Thoracic aorta (tissue), 2 donors: ENCODE measurements at regions not wholly inside any gene's neighbourhood (a gene's known extent, or its start where the extent isn't known, plus 50 kb on each side); places are given as distances from the start of the nearest gene placed in this dataset.
"Not testable (repeated sequence)": the region's sequence is repeated elsewhere in the genome, so short reads cannot be mapped to it uniquely, and the experiment has no call there.

ENCODE experiments used
- ATAC-seq: fragments of 150-250 bp; one replicate; pipeline ENCODE4 v1.8.0; 2017; ENCODE audit warnings: low read depth; ENCODE audit not compliant: insufficient number of reproducible peaks, low FRiP score
- DNase-seq: peaks from one replicate; pipeline ENCODE4 v3.0.0-alpha.2; 2020; ENCODE audit warnings: low spot score
- H3K27ac ChIP-seq, 2 donors: fragments of 200-600 bp; sonication (generic); 1 replicate in 1 of 2; 2 replicates in 1 of 2; pipeline ENCODE4 v1.5.1; 2016; ENCODE audit warnings: mild to moderate bottlenecking in 2 of 2, moderate library complexity in 2 of 2
- H3K27me3 ChIP-seq: fragments of 200-600 bp; sonication (generic); replicated peaks from 2 replicates; pipeline ENCODE4 v1.6.0; 2016; ENCODE audit warnings: mild to moderate bottlenecking; ENCODE audit not compliant: insufficient read depth
- H3K36me3 ChIP-seq: fragments of 200-600 bp; sonication (generic); one replicate; pipeline ENCODE4 v1.5.1; 2016
- H3K4me1 ChIP-seq, 2 donors: fragments of 200-600 bp; sonication (generic); 1 replicate in 1 of 2; 2 replicates in 1 of 2; pipeline versions ENCODE4 v1.5.1 to v1.6.0; 2016; ENCODE audit warnings: low read depth in 2 of 2, mild to moderate bottlenecking in 1 of 2; ENCODE audit not compliant: control insufficient read depth in 1 of 2
- H3K4me3 ChIP-seq: fragments of 200-600 bp; sonication (generic); 2 replicates; pipeline ENCODE4 v1.5.1; 2016; ENCODE audit warnings: mild to moderate bottlenecking
- H3K9me3 ChIP-seq: fragments of 200-600 bp; sonication (generic); 2 replicates; pipeline ENCODE4 v1.5.1; 2016
- TF ChIP-seq, protein P1 (sequence below): fragments of 200-600 bp; sonication (generic); IDR thresholded peaks from one replicate; pipeline ENCODE4 v1.5.1; 2019; ENCODE audit warnings: antibody characterized with exemption

DNA sequence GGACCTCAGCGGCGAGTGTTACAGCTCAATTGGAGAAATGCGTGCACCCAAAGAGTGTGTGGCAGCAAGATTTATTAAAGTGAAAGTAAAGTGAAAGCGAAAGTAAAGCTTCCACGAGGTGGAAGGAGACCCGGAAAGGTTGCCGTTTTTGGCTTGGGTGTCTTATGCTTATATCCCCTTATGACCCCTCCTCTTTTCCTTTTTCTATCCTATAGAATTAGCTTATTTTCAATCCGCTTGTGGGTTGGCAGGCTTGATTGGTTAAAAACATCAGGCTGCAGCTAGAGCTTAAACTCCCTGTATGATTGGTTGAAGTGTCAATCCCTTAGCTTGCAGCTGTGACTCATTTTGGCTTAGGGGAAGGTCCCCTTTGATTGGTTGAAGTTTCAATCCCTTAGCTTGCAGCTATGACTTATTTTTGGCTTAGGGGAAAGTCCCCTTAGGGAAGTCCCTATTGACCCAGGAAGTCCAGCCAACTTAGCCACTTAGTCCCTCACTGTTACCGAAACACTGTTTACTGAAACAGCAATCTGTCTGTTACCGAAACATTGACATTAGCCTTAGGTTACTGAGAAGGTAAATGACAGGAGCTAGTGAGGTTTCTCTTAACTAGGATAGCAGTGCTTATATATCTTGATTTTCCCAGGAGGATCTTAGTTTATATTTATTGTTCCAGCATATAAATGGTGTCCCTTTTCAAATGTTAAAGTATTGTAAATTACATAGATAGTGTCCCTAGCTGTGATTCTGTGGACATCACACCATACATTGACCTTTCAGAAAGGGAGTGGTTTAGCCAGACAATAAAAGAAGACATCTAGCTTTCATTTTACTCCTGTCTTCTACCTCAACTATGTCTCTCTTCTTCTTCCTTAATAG lies 575.8 kb downstream of the DACH1 start:
- Histone ChIP-seq H3K27me3 (no peaks in the 10 kb centered on the region), H3K4me1 (no peaks in the 10 kb centered on the region), H3K27ac (no peak overlapping the region), H3K9me3 (no peaks in the 10 kb centered on the region), H3K4me3 (peak overlapping the region; percentile 74), H3K36me3 (no peaks in the 10 kb centered on the region)
- TF ChIP-seq, protein P1, sequence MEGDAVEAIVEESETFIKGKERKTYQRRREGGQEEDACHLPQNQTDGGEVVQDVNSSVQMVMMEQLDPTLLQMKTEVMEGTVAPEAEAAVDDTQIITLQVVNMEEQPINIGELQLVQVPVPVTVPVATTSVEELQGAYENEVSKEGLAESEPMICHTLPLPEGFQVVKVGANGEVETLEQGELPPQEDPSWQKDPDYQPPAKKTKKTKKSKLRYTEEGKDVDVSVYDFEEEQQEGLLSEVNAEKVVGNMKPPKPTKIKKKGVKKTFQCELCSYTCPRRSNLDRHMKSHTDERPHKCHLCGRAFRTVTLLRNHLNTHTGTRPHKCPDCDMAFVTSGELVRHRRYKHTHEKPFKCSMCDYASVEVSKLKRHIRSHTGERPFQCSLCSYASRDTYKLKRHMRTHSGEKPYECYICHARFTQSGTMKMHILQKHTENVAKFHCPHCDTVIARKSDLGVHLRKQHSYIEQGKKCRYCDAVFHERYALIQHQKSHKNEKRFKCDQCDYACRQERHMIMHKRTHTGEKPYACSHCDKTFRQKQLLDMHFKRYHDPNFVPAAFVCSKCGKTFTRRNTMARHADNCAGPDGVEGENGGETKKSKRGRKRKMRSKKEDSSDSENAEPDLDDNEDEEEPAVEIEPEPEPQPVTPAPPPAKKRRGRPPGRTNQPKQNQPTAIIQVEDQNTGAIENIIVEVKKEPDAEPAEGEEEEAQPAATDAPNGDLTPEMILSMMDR, result no peak
- ATAC-seq (no peak), DNase-seq (no peak)

GRCh38 chr13:71289980-71290379 lies 577.0 kb downstream of the DACH1 start:
- not testable (repeated sequence) for H3K9me3 ChIP-seq, H3K27me3 ChIP-seq, H3K4me1 ChIP-seq, ATAC-seq, H3K27ac ChIP-seq, H3K36me3 ChIP-seq, DNase-seq
- peak overlapping the region; percentile 74 for H3K4me3 ChIP-seq

GRCh38 chr13:71285700-71286099 lies 581.3 kb downstream of the DACH1 start:
- H3K9me3 ChIP-seq, result no peaks in the 10 kb centered on the region
- H3K27me3 ChIP-seq, result no peaks in the 10 kb centered on the region
- ATAC-seq (no peak), DNase-seq (no peak)
- no peak overlapping the region for H3K27ac ChIP-seq
- TF ChIP-seq, protein P1, result no peak
- no peaks in the 10 kb centered on the region for H3K36me3 ChIP-seq
- no peak overlapping the region for H3K4me3 ChIP-seq
- H3K4me1 ChIP-seq, result no peaks in the 10 kb centered on the region

- H3K9me3 ChIP-seq, result no peaks in the 10 kb centered on the region
- ATAC-seq, result no peak
Observed at GRCh38 chr13:71278512-71278911, 588.5 kb downstream of the DACH1 start.

GRCh38 chr13:71274923-71275608 lies 591.9 kb downstream of the DACH1 start:
- Histone ChIP-seq H3K36me3 (no peaks in the 10 kb centered on the region), H3K4me3 (no peak overlapping the region), H3K4me1 (no peaks in the 10 kb centered on the region), H3K27me3 (no peaks in the 10 kb centered on the region), H3K27ac (no peak overlapping the region), H3K9me3 (no peaks in the 10 kb centered on the region)
- no peak for ATAC-seq
- TF ChIP-seq, protein P1, result no peak
- DNase-seq, result no peak

More at GRCh38 chr13:71278512-71278911, 588.5 kb downstream of the DACH1 start:
- H3K4me1 ChIP-seq, result no peaks in the 10 kb centered on the region
- no peak overlapping the region for H3K4me3 ChIP-seq
- H3K27me3 ChIP-seq, result no peaks in the 10 kb centered on the region
- H3K36me3 ChIP-seq, result no peaks in the 10 kb centered on the region
- no peak overlapping the region for H3K27ac ChIP-seq
- DNase-seq, result no peak
- TF ChIP-seq, protein P1, result no peak
